ENCODE measurements at regions not wholly inside any gene's neighbourhood (a gene's known extent, or its start where the extent isn't known, plus 50 kb on each side); places are given as distances from the start of the nearest gene placed in this dataset.
A peak's percentile ranks its signal among the peaks of the same experiment; 100 is the strongest.

GRCh38 chr4:136818811-136819330 is 713.4 kb downstream of the PCDH18 start:
- TF ChIP-seq CTCF (IDR thresholded peaks at IDR 0.05; ENCODE audit: insufficient read depth, low read length): no peak
- peak; percentile 25 for DNase-seq (ENCODE audit: low read depth)
- no peak overlapping the region for H3K4me3 ChIP-seq (ENCODE audit: low read depth, low read length)

GRCh38 chr4:136812100-136812880 is 720.0 kb downstream of the PCDH18 start:
- DNase-seq (ENCODE audit: low read depth): no peak
- H3K4me3 ChIP-seq (ENCODE audit: low read depth, low read length): no peak overlapping the region
- no peak for TF ChIP-seq CTCF (IDR thresholded peaks at IDR 0.05; ENCODE audit: insufficient read depth, low read length)

GRCh38 chr4:136811496-136812077 is 720.7 kb downstream of the PCDH18 start:
- no peak overlapping the region for H3K4me3 ChIP-seq (ENCODE audit: low read depth, low read length)
- DNase-seq (ENCODE audit: low read depth): no peak
- TF ChIP-seq CTCF (IDR thresholded peaks at IDR 0.05; ENCODE audit: insufficient read depth, low read length): no peak

DNA sequence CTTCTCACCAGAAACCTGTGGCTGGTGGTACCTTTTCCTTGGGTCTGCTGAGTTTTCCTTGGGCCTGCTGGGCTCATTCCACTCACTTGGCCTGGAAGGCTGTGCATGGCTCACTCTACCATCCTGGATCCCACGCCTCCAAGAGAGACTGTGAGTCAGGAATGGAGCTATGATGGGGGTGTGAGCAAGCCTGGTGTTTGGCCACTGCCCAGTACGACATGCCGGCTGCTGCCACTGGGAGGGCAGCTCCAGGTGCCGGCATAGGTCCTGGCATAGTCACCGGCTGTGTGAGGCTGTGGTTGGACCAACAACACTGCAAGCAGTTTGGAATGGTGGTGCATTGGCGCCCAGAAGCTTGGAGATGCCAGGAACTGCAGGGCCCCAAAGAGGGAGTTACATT is 721.7 kb downstream of the PCDH18 start:
- DNase-seq (ENCODE audit: low read depth): no peak
- no peak for TF ChIP-seq CTCF (IDR thresholded peaks at IDR 0.05; ENCODE audit: insufficient read depth, low read length)
- no peak overlapping the region for H3K4me3 ChIP-seq (ENCODE audit: low read depth, low read length)

DNA sequence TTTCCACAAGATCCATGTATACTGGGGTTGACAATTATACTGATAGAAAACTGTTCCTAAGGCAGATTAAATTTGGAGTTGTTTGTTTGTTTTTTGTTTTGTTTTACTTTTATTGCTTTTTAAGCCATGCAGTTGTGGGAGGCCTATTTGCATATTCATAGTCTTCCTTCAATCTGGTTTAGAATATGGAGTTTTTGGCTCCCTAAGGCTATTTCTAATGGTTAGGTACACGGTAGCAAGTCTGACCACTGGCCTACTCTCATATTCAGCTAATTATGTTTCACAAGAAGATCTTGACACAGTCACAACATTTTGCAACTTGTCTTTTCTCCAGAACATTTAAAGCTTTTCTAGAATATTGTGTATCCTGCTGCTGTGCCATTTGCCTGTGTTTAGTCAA is 725.5 kb downstream of the PCDH18 start:
- DNase-seq (ENCODE audit: low read depth): no peak
- TF ChIP-seq CTCF (IDR thresholded peaks at IDR 0.05; ENCODE audit: insufficient read depth, low read length): no peak
- H3K4me3 ChIP-seq (ENCODE audit: low read depth, low read length): no peak overlapping the region

GRCh38 chr4:136805617-136806016 is 726.7 kb downstream of the PCDH18 start:
- no peak for TF ChIP-seq CTCF (IDR thresholded peaks at IDR 0.05; ENCODE audit: insufficient read depth, low read length)
- H3K4me3 ChIP-seq (ENCODE audit: low read depth, low read length): no peak overlapping the region
- DNase-seq (ENCODE audit: low read depth): no peak

All from fibroblast of the aortic adventitia (primary cell).